ENCODE measurements at regions not wholly inside any gene's neighbourhood (a gene's known extent, or its start where the extent isn't known, plus 50 kb on each side); places are given as distances from the start of the nearest gene placed in this dataset.
"Not testable (repeated sequence)": the region's sequence is repeated elsewhere in the genome, so short reads cannot be mapped to it uniquely, and the experiment has no call there.

- not testable (repeated sequence) for H3K9me3 ChIP-seq (ENCODE audit: control insufficient read depth in 1 of 2, low read length in 2 of 2); H3K36me3 ChIP-seq (ENCODE audit: control insufficient read depth in 1 of 2, insufficient read depth in 2 of 2, low read length in 2 of 2); H3K4me3 ChIP-seq (ENCODE audit: low read depth in 1 of 2, low read length in 2 of 2); H3K27ac ChIP-seq (ENCODE audit: low read depth, low read length); H3K27me3 ChIP-seq (ENCODE audit: control insufficient read depth in 1 of 2, insufficient read depth in 2 of 2, low read length in 2 of 2); H3K9ac ChIP-seq (ENCODE audit: low read depth in 1 of 2, low read length in 2 of 2)
- H3K4me1 ChIP-seq (ENCODE audit: control insufficient read depth in 1 of 2, insufficient read depth in 2 of 2, low read length in 2 of 2): peaks cover 5 to 19% of the 10 kb centered on the region in 2 donors
Observed at GRCh38 chr6:170087421-170087780, 203.5 kb downstream of the DLL1 start.

GRCh38 chr6:170086639-170087420 lies 204.0 kb downstream of the DLL1 start:
- no peak overlapping the region for H3K27ac ChIP-seq (ENCODE audit: low read depth, low read length)

GRCh38 chr6:170085475-170086401 lies 205.1 kb downstream of the DLL1 start:
- Histone ChIP-seq H3K9ac (ENCODE audit: low read depth in 1 of 2, low read length in 2 of 2) (no peak overlapping the region), H3K9me3 (ENCODE audit: control insufficient read depth in 1 of 2, low read length in 2 of 2) (no peaks in the 10 kb centered on the region), H3K36me3 (ENCODE audit: control insufficient read depth in 1 of 2, insufficient read depth in 2 of 2, low read length in 2 of 2) (no peaks in the 10 kb centered on the region), H3K27ac (ENCODE audit: low read depth, low read length) (no peak overlapping the region), H3K27me3 (ENCODE audit: control insufficient read depth in 1 of 2, insufficient read depth in 2 of 2, low read length in 2 of 2) (no peaks in the 10 kb centered on the region), H3K4me3 (ENCODE audit: low read depth in 1 of 2, low read length in 2 of 2) (no peak overlapping the region), H3K4me1 (ENCODE audit: control insufficient read depth in 1 of 2, insufficient read depth in 2 of 2, low read length in 2 of 2) (peaks cover 5 to 19% of the 10 kb centered on the region in 2 donors)

More at GRCh38 chr6:170086639-170087420, 204.0 kb downstream of the DLL1 start:
- H3K9me3 ChIP-seq (ENCODE audit: control insufficient read depth in 1 of 2, low read length in 2 of 2): no peaks in the 10 kb centered on the region
- H3K36me3 ChIP-seq (ENCODE audit: control insufficient read depth in 1 of 2, insufficient read depth in 2 of 2, low read length in 2 of 2): no peaks in the 10 kb centered on the region
- H3K9ac ChIP-seq (ENCODE audit: low read depth in 1 of 2, low read length in 2 of 2): no peak overlapping the region
- no peaks in the 10 kb centered on the region for H3K27me3 ChIP-seq (ENCODE audit: control insufficient read depth in 1 of 2, insufficient read depth in 2 of 2, low read length in 2 of 2)
- H3K4me1 ChIP-seq (ENCODE audit: control insufficient read depth in 1 of 2, insufficient read depth in 2 of 2, low read length in 2 of 2): peaks cover 5 to 19% of the 10 kb centered on the region in 2 donors
- no peak overlapping the region for H3K4me3 ChIP-seq (ENCODE audit: low read depth in 1 of 2, low read length in 2 of 2)

- peaks cover 0 to 11% of the 10 kb centered on the region in 2 donors for H3K4me1 ChIP-seq (ENCODE audit: control insufficient read depth in 1 of 2, insufficient read depth in 2 of 2, low read length in 2 of 2)
- H3K9ac ChIP-seq (ENCODE audit: low read depth in 1 of 2, low read length in 2 of 2): no peak overlapping the region
- peaks cover 0 to 3% of the 10 kb centered on the region in 2 donors for H3K27me3 ChIP-seq (ENCODE audit: control insufficient read depth in 1 of 2, insufficient read depth in 2 of 2, low read length in 2 of 2)
- H3K9me3 ChIP-seq (ENCODE audit: control insufficient read depth in 1 of 2, low read length in 2 of 2): no peaks in the 10 kb centered on the region
- no peak overlapping the region for H3K27ac ChIP-seq (ENCODE audit: low read depth, low read length)
- H3K36me3 ChIP-seq (ENCODE audit: control insufficient read depth in 1 of 2, insufficient read depth in 2 of 2, low read length in 2 of 2): no peaks in the 10 kb centered on the region
- H3K4me3 ChIP-seq (ENCODE audit: low read depth in 1 of 2, low read length in 2 of 2): no peak overlapping the region
Observed at GRCh38 chr6:170084166-170084730, 206.6 kb downstream of the DLL1 start.

- no peaks in the 10 kb centered on the region for H3K9me3 ChIP-seq (ENCODE audit: control insufficient read depth in 1 of 2, low read length in 2 of 2)
- H3K9ac ChIP-seq (ENCODE audit: low read depth in 1 of 2, low read length in 2 of 2): no peak overlapping the region
- peaks cover 0 to 3% of the 10 kb centered on the region in 2 donors for H3K27me3 ChIP-seq (ENCODE audit: control insufficient read depth in 1 of 2, insufficient read depth in 2 of 2, low read length in 2 of 2)
- H3K4me1 ChIP-seq (ENCODE audit: control insufficient read depth in 1 of 2, insufficient read depth in 2 of 2, low read length in 2 of 2): peaks cover 0 to 4% of the 10 kb centered on the region in 2 donors
- H3K36me3 ChIP-seq (ENCODE audit: control insufficient read depth in 1 of 2, insufficient read depth in 2 of 2, low read length in 2 of 2): no peaks in the 10 kb centered on the region
- H3K4me3 ChIP-seq (ENCODE audit: low read depth in 1 of 2, low read length in 2 of 2): no peak overlapping the region
- H3K27ac ChIP-seq (ENCODE audit: low read depth, low read length): no peak overlapping the region
Observed at GRCh38 chr6:170083236-170084051, 207.4 kb downstream of the DLL1 start.

- H3K36me3 ChIP-seq (ENCODE audit: control insufficient read depth in 1 of 2, insufficient read depth in 2 of 2, low read length in 2 of 2): no peaks in the 10 kb centered on the region
- H3K4me1 ChIP-seq (ENCODE audit: control insufficient read depth in 1 of 2, insufficient read depth in 2 of 2, low read length in 2 of 2): no peaks in the 10 kb centered on the region
- no peak overlapping the region for H3K27ac ChIP-seq (ENCODE audit: low read depth, low read length)
- no peak overlapping the region for H3K9ac ChIP-seq (ENCODE audit: low read depth in 1 of 2, low read length in 2 of 2)
- H3K27me3 ChIP-seq (ENCODE audit: control insufficient read depth in 1 of 2, insufficient read depth in 2 of 2, low read length in 2 of 2): peaks cover 0 to 3% of the 10 kb centered on the region in 2 donors
- no peaks in the 10 kb centered on the region for H3K9me3 ChIP-seq (ENCODE audit: control insufficient read depth in 1 of 2, low read length in 2 of 2)
- no peak overlapping the region for H3K4me3 ChIP-seq (ENCODE audit: low read depth in 1 of 2, low read length in 2 of 2)
Observed at GRCh38 chr6:170082531-170083187, 208.2 kb downstream of the DLL1 start.

GRCh38 chr6:170082067-170082466 lies 208.8 kb downstream of the DLL1 start:
- H3K36me3 ChIP-seq (ENCODE audit: control insufficient read depth in 1 of 2, insufficient read depth in 2 of 2, low read length in 2 of 2): no peaks in the 10 kb centered on the region
- H3K27ac ChIP-seq (ENCODE audit: low read depth, low read length): no peak overlapping the region
- H3K9ac ChIP-seq (ENCODE audit: low read depth in 1 of 2, low read length in 2 of 2): no peak overlapping the region
- H3K4me3 ChIP-seq (ENCODE audit: low read depth in 1 of 2, low read length in 2 of 2): no peak overlapping the region
- peaks cover 0 to 3% of the 10 kb centered on the region in 2 donors for H3K27me3 ChIP-seq (ENCODE audit: control insufficient read depth in 1 of 2, insufficient read depth in 2 of 2, low read length in 2 of 2)
- no peaks in the 10 kb centered on the region for H3K4me1 ChIP-seq (ENCODE audit: control insufficient read depth in 1 of 2, insufficient read depth in 2 of 2, low read length in 2 of 2)
- H3K9me3 ChIP-seq (ENCODE audit: control insufficient read depth in 1 of 2, low read length in 2 of 2): no peaks in the 10 kb centered on the region

GRCh38 chr6:170081556-170081955 lies 209.3 kb downstream of the DLL1 start:
- Histone ChIP-seq H3K4me1 (ENCODE audit: control insufficient read depth in 1 of 2, insufficient read depth in 2 of 2, low read length in 2 of 2) (no peaks in the 10 kb centered on the region), H3K27ac (ENCODE audit: low read depth, low read length) (no peak overlapping the region)

GRCh38 chr6:170080828-170081371 lies 210.0 kb downstream of the DLL1 start:
- Histone ChIP-seq H3K4me3 (ENCODE audit: low read depth in 1 of 2, low read length in 2 of 2) (no peak overlapping the region), H3K4me1 (ENCODE audit: control insufficient read depth in 1 of 2, insufficient read depth in 2 of 2, low read length in 2 of 2) (no peaks in the 10 kb centered on the region), H3K36me3 (ENCODE audit: control insufficient read depth in 1 of 2, insufficient read depth in 2 of 2, low read length in 2 of 2) (no peaks in the 10 kb centered on the region), H3K27ac (ENCODE audit: low read depth, low read length) (no peak overlapping the region), H3K27me3 (ENCODE audit: control insufficient read depth in 1 of 2, insufficient read depth in 2 of 2, low read length in 2 of 2) (peaks cover 0 to 3% of the 10 kb centered on the region in 2 donors), H3K9me3 (ENCODE audit: control insufficient read depth in 1 of 2, low read length in 2 of 2) (no peaks in the 10 kb centered on the region), H3K9ac (ENCODE audit: low read depth in 1 of 2, low read length in 2 of 2) (no peak overlapping the region)

More at GRCh38 chr6:170081556-170081955, 209.3 kb downstream of the DLL1 start:
- no peak overlapping the region for H3K9ac ChIP-seq (ENCODE audit: low read depth in 1 of 2, low read length in 2 of 2)
- H3K27me3 ChIP-seq (ENCODE audit: control insufficient read depth in 1 of 2, insufficient read depth in 2 of 2, low read length in 2 of 2): peaks cover 0 to 3% of the 10 kb centered on the region in 2 donors
- no peaks in the 10 kb centered on the region for H3K9me3 ChIP-seq (ENCODE audit: control insufficient read depth in 1 of 2, low read length in 2 of 2)
- H3K36me3 ChIP-seq (ENCODE audit: control insufficient read depth in 1 of 2, insufficient read depth in 2 of 2, low read length in 2 of 2): no peaks in the 10 kb centered on the region
- H3K4me3 ChIP-seq (ENCODE audit: low read depth in 1 of 2, low read length in 2 of 2): no peak overlapping the region

Measured in duodenal mucosa (tissue), 2 donors.